Glutamatergic neuron (in vitro differentiated cells): ENCODE measurements at regions not wholly inside any gene's neighbourhood (a gene's known extent, or its start where the extent isn't known, plus 50 kb on each side); places are given as distances from the start of the nearest gene placed in this dataset.

ENCODE experiments used
- DNase-seq: peaks from one replicate; pipeline ENCODE4 v3.0.0; 2022
- H3K27ac Mint-ChIP-seq: one replicate; pipeline ENCODE4 v1.8.0; 2020; ENCODE audit warnings: mild to moderate bottlenecking, mixed read lengths, inconsistent platforms; ENCODE audit not compliant: unreplicated experiment
- H3K27me3 Mint-ChIP-seq: one replicate; pipeline ENCODE4 v1.8.0; 2020; ENCODE audit warnings: mild to moderate bottlenecking, moderate library complexity, mixed read lengths, inconsistent platforms; ENCODE audit not compliant: unreplicated experiment
- H3K36me3 Mint-ChIP-seq: one replicate; pipeline ENCODE4 v1.8.0; 2020; ENCODE audit warnings: mild to moderate bottlenecking, mixed read lengths, inconsistent platforms; ENCODE audit not compliant: unreplicated experiment
- H3K4me1 Mint-ChIP-seq: one replicate; pipeline ENCODE4 v1.8.0; 2020; ENCODE audit warnings: mild to moderate bottlenecking, low read depth, mixed read lengths, inconsistent platforms; ENCODE audit not compliant: unreplicated experiment
- H3K4me3 Mint-ChIP-seq: one replicate; pipeline ENCODE4 v1.8.0; 2020; ENCODE audit warnings: mild to moderate bottlenecking, mixed read lengths, inconsistent platforms; ENCODE audit not compliant: unreplicated experiment
- H3K9me3 Mint-ChIP-seq: one replicate; pipeline ENCODE4 v1.8.0; 2020; ENCODE audit warnings: mild to moderate bottlenecking, moderate library complexity, mixed read lengths, inconsistent platforms; ENCODE audit not compliant: unreplicated experiment
- CTCF ChIP-seq: fragments of 200-600 bp; sonication (generic); IDR thresholded peaks from one replicate; pipeline ENCODE4 v1.5.0; 2021; ENCODE audit not compliant: partially characterized antibody, unreplicated experiment

- no peak for DNase-seq
- no peaks in the 10 kb centered on the region for H3K36me3 Mint-ChIP-seq
- peaks cover 3% of the 10 kb centered on the region for H3K4me1 Mint-ChIP-seq
- no peaks in the 10 kb centered on the region for H3K27me3 Mint-ChIP-seq
- H3K9me3 Mint-ChIP-seq, result no peaks in the 10 kb centered on the region
- no peak for TF ChIP-seq CTCF
- no peak overlapping the region for H3K4me3 Mint-ChIP-seq
- no peak overlapping the region for H3K27ac Mint-ChIP-seq
Measured at GRCh38 chr18:41761333-41762018, 193.6 kb upstream of the PIK3C3 start.

GRCh38 chr18:41758534-41758933 lies 196.5 kb upstream of the PIK3C3 start:
- no peak for DNase-seq
- H3K9me3 Mint-ChIP-seq, result no peaks in the 10 kb centered on the region
- H3K27ac Mint-ChIP-seq, result no peak overlapping the region
- no peaks in the 10 kb centered on the region for H3K27me3 Mint-ChIP-seq
- H3K4me3 Mint-ChIP-seq, result no peak overlapping the region
- TF ChIP-seq CTCF, result no peak
- no peaks in the 10 kb centered on the region for H3K4me1 Mint-ChIP-seq
- no peaks in the 10 kb centered on the region for H3K36me3 Mint-ChIP-seq

GRCh38 chr18:41756141-41756540 lies 198.9 kb upstream of the PIK3C3 start:
- H3K4me3 Mint-ChIP-seq, result no peak overlapping the region
- no peaks in the 10 kb centered on the region for H3K27me3 Mint-ChIP-seq
- H3K36me3 Mint-ChIP-seq, result no peaks in the 10 kb centered on the region
- H3K27ac Mint-ChIP-seq, result no peak overlapping the region
- no peaks in the 10 kb centered on the region for H3K9me3 Mint-ChIP-seq
- no peak for DNase-seq
- H3K4me1 Mint-ChIP-seq, result no peaks in the 10 kb centered on the region
- TF ChIP-seq CTCF, result no peak

GRCh38 chr18:41754332-41754731 lies 200.7 kb upstream of the PIK3C3 start:
- Mint-ChIP-seq H3K27ac (no peak overlapping the region), H3K9me3 (no peaks in the 10 kb centered on the region), H3K36me3 (no peaks in the 10 kb centered on the region), H3K4me1 (no peaks in the 10 kb centered on the region), H3K4me3 (no peak overlapping the region), H3K27me3 (no peaks in the 10 kb centered on the region)
- TF ChIP-seq CTCF, result no peak
- no peak for DNase-seq

- no peaks in the 10 kb centered on the region for H3K36me3 Mint-ChIP-seq
- no peaks in the 10 kb centered on the region for H3K27me3 Mint-ChIP-seq
- no peak overlapping the region for H3K4me3 Mint-ChIP-seq
- H3K27ac Mint-ChIP-seq, result no peak overlapping the region
- DNase-seq, result no peak
- H3K4me1 Mint-ChIP-seq, result no peaks in the 10 kb centered on the region
- H3K9me3 Mint-ChIP-seq, result no peaks in the 10 kb centered on the region
- TF ChIP-seq CTCF, result no peak
Measured at GRCh38 chr18:41753826-41754225, 201.2 kb upstream of the PIK3C3 start.
